ENCODE measurements at regions not wholly inside any gene's neighbourhood (a gene's known extent, or its start where the extent isn't known, plus 50 kb on each side); places are given as distances from the start of the nearest gene placed in this dataset.

GRCh38 chr14:62599616-62600385 is 445.5 kb downstream of the KCNH5 start:
- DNase-seq: no peak

GRCh38 chr14:62602712-62603111 is 442.5 kb downstream of the KCNH5 start:
- no peak for DNase-seq

GRCh38 chr14:62604524-62604923 is 440.7 kb downstream of the KCNH5 start:
- DNase-seq: no peak

- DNase-seq: no peak
These were observed 431.1 kb downstream of the KCNH5 start for GRCh38 chr14:62614122-62614521.

GRCh38 chr14:62616668-62617067 is 428.6 kb downstream of the KCNH5 start:
- DNase-seq: no peak

GRCh38 chr14:62626416-62626815 is 418.8 kb downstream of the KCNH5 start:
- DNase-seq: no peak

- no peak for DNase-seq
These were observed 416.0 kb downstream of the KCNH5 start for GRCh38 chr14:62629176-62629725.

GRCh38 chr14:62631176-62631575 is 414.1 kb downstream of the KCNH5 start:
- DNase-seq: no peak

- no peak for DNase-seq
These were observed 412.5 kb downstream of the KCNH5 start for GRCh38 chr14:62632771-62633170.

GRCh38 chr14:62645649-62646048 is 399.6 kb downstream of the KCNH5 start:
- peak; percentile 36 for DNase-seq

Data from fibroblast of skin of right biceps (primary cell).